ENCODE measurements at regions not wholly inside any gene's neighbourhood (a gene's known extent, or its start where the extent isn't known, plus 50 kb on each side); places are given as distances from the start of the nearest gene placed in this dataset.

GRCh38 chr9:105065098-105066088 is 137.4 kb upstream of the ABCA1 start:
- FAIRE-seq: no peak

GRCh38 chr9:105066275-105066865 is 138.4 kb upstream of the ABCA1 start:
- no peak for FAIRE-seq

DNA sequence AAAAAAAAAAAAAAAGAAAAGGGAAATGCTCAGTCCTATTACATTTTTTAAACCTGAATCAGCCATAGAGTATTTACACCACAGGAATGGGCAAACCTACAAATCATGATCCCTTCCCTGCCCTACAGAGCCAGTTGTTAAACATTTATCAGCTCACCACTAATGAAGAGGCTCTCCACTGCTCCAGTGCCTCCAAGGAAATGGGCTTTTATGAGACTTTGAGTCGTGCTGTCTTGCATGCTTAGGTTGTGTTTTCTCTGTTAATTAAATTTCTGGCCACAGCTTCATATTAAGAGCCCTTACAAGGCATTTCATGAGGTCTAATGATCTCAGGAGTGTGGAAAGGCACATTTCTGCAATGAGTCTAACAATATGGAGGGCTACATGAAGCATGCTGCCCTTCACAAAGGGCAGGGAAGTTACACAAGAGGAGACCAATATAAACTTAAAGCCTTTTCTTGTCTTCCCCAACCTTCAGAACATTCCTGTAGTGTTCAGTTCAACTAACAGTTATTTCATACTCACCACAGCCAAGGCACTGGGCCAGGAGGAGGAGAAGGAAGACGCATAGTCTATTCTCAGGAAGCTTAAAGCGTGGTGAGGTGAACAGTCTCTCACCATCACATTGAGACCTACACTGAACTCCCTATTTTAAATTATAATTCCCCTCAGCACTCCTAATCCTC is 140.1 kb upstream of the ABCA1 start:
- FAIRE-seq: no peak

DNA sequence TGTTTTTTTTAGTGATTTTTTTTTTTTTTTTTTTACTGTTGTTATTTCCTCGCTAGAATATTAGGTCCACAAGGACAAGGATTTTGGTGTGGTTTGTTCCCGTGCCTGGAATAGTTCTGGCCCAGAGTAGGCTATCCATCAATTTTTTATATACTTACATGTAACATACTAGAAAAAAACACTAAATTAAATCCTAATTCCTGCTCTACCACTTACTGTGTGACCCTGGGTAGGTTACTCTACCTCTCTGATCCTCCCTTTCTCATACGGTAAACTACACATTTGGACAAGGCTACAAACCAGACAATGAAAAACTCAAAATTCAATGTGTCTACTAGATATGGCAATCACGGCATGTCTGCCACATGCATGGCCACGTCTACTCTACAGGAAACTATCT is 141.3 kb upstream of the ABCA1 start:
- no peak for FAIRE-seq

DNA sequence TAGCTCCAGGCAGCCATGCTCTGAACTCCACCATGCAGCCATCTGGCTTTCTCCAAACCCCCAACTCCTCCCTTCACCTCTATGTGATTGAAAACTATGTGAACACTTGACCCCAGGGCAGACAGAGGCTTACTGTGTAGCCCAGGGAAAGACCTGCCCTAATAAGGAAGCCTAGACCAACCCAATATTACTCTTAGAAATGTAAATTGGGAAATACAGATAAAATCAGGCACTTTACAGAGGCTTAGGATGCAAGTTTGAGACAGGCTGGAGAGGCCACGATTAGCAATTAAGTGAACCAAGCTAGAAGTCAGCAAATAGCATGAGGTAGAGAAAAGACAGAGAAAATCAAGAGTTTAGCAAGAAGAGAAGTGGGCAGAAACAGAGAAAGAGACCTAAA is 141.7 kb upstream of the ABCA1 start:
- FAIRE-seq: no peak

DNA sequence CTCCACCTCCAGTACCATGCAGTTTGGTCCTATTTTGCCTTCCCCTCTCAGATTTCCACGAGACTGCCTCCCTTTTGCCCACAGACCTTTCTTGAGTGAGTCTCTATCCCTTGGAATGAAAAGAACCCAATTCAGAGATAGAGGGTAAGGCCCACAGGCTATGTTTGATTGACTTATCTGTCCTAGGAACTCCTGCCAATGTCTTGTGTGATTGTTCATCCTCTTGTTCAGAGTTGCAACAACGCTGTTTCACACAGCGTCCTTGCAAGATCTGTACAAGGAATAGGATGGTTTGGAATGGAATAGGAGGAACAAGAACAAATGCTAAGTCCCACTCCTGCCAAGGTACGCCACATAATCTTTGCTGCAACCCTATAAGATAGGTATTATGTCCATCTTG is 142.2 kb upstream of the ABCA1 start:
- FAIRE-seq: no peak

GRCh38 chr9:105072476-105072875 is 144.5 kb upstream of the ABCA1 start:
- no peak for FAIRE-seq

- no peak for FAIRE-seq
These were observed 145.2 kb upstream of the ABCA1 start for GRCh38 chr9:105073147-105073546.

DNA sequence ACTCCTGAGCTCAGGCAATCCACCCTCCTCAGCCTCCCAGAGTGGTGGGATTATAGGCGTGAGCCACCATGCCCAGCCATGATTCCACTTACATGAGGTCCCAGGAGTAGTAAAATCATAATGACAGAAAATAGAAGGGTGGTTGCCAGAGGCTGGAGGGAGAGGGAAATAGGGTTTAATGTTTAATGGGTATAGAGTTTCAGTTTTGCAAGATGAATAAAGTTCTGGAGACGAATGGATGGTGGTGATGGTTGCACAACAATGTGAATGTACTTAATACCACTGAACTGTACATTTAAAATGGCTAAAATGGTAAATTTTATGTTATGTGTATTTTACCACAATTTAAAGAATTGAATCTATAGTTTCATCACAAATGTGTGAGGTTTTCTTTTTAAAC is 146.5 kb upstream of the ABCA1 start:
- no peak for FAIRE-seq

GRCh38 chr9:105076729-105077128 is 148.8 kb upstream of the ABCA1 start:
- FAIRE-seq: no peak

DNA sequence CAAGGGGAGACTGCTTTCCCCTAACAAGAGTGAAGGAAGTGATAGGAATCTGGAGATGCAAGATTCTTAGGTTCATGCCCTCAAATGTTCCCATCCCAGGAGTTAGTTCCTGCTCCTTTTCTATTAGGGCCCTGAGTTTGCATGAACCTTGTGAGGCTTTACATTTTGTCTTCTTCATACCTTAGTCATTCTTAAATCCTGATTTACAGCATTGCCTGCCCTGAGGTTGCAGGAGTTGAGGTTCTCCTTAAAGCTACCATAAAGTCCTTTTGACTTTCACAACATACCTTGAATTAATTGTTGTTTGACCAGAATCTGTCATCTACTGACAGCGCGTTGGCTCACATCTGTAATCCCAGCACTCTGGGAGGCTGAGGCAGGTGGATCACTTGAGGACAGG is 151.5 kb upstream of the ABCA1 start:
- FAIRE-seq: no peak

DNA sequence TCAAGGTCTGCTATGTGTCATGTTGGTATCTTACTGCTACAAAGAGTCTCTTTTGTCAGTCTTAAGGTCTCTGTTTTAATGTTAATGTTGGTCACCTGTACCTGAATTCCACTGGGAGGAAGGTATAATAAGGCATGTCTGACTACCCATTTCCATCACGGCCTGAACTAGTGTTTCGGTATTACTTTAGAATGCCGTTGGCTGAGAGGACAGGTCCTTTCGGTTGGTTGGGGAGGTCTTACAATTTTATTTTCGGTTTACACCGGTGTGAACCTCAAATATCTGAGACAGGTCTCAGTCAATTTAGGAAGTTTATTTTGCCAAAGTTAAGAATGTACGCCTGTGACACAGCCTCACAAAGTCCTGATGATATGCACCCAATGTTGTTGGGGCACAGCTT is 154.9 kb upstream of the ABCA1 start:
- FAIRE-seq: no peak

- no peak for FAIRE-seq
These were observed 155.3 kb upstream of the ABCA1 start for GRCh38 chr9:105083256-105083655.

- FAIRE-seq: no peak
These were observed 156.2 kb upstream of the SLC44A1 start for GRCh38 chr9:105087910-105088898.

GRCh38 chr9:105089874-105090273 is 154.6 kb upstream of the SLC44A1 start:
- no peak for FAIRE-seq

DNA sequence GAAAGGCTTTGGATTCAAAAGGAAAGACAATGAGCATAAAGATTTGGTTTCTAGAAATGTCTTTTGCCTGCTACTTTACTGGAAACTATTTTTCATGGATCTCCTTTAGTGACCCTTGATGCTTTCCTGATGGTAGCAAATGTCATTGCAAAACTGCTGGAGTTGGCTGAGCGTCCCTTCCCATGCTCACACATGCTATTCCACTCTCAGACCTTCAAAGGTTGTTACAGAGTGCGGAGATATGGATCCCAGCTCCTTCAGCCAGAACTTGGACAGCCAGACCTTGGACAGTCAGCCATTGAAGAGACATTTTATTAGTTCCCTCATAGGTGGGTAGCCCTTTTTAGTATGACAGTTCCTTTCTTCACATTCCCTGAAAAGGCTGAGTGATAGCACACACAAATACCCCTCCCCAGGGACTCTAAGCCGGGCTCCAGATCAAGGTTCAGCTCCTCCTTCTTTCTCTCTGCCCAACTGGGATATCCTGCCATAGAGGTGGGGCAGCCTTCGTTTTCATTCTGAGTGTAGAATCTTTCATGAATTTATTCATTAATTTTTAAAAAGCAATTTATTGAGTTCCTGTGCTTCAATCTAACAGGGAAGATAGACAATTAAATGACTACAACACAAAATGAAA is 153.3 kb upstream of the SLC44A1 start:
- no peak for FAIRE-seq

- FAIRE-seq: no peak
These were observed 150.8 kb upstream of the SLC44A1 start for GRCh38 chr9:105093685-105094084.

DNA sequence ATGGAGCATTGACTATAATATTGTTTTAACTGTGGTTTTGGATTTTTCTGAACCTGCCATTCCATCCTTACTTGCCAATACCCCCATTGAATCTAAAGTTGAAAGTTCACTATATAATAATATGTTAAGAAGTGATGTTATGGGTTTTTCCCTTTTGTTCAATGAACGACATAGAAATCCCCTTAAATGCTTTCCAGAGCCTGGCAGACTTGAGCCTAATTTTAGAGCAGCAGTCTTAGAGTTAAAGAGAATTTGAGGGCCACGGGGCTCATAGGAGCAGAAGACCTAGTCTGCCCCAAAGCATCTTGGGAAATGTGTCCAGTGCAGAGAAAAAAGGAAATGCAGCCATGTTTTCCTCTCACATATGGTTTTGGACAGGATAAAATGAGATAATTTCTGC is 146.1 kb upstream of the SLC44A1 start:
- no peak for FAIRE-seq

GRCh38 chr9:105103776-105104175 is 140.7 kb upstream of the SLC44A1 start:
- no peak for FAIRE-seq

DNA sequence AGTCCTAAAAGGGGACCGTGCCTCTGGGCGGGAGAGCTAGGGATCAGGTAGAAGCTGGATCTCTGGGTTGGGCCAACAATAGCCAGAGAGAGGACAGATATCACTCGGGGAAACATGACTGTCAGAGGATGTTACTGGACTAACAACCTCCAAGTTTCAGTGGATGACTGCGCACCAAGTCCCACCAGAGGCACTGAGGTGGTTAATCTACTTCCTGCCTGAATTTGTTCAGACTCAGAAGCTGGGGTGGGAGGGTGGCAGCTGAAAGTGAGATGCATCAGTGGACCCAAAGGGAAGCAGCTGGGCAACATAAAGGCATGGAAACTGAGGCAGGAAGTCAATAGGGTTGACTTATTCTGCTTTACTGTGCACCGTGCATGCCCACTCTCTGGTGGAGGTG is 130.1 kb upstream of the SLC44A1 start:
- no peak for FAIRE-seq

- FAIRE-seq: no peak
These were observed 129.3 kb upstream of the SLC44A1 start for GRCh38 chr9:105114964-105115728.

Measured in endometrium (tissue), 2 donors.